Frontal cortex (tissue), 3 donors: ENCODE measurements at regions not wholly inside any gene's neighbourhood (a gene's known extent, or its start where the extent isn't known, plus 50 kb on each side); places are given as distances from the start of the nearest gene placed in this dataset.

Experiments
- DNase-seq, 2 donors: peaks; one replicate each; pipeline ENCODE4 v3.0.0; 2012; ENCODE audit warnings: low spot score in 2 of 2
- FAIRE-seq: peaks from 2 replicates; lab custom pipeline; 2012; peaks lifted over from hg19 to GRCh38; lab: Jason Lieb, UNC
- donor health status: control.
- donor health status: control.
- donor health status: control.

GRCh38 chr4:74608151-74608949, 163.4 kb downstream of the AREG start:
- DNase-seq, result no peak
- no peak for FAIRE-seq

- FAIRE-seq, result no peak
- no peak for DNase-seq
Measured at GRCh38 chr4:74610491-74610890, 165.6 kb downstream of the AREG start.

DNA sequence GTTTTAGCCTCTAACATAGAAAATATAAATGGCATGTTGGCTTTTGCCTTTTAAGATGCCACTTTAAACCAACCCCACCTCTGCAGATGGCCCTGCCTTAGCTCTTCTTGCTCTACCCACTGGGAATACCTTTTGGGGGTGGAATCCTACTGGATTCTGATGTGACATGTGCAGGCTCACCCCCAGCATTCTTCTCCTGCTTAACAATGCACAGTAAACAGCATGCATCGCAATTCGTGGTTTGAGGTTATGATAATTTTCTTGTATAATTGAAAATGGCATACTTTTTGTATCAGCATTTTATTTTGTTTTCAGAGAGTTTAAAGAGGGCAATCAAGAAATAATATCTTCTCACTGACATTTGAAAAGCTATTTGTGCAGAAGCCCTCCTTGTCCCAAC, 167.9 kb downstream of the AREG start:
- FAIRE-seq (no peak), DNase-seq (no peak)

- no peak for DNase-seq
- no peak for FAIRE-seq
Measured at GRCh38 chr4:74613266-74613665, 168.3 kb downstream of the AREG start.

GRCh38 chr4:74615411-74615810, 170.5 kb downstream of the AREG start:
- no peak for DNase-seq
- no peak for FAIRE-seq

GRCh38 chr4:74618166-74618565, 173.2 kb downstream of the AREG start:
- no peak for DNase-seq
- FAIRE-seq, result no peak

DNA sequence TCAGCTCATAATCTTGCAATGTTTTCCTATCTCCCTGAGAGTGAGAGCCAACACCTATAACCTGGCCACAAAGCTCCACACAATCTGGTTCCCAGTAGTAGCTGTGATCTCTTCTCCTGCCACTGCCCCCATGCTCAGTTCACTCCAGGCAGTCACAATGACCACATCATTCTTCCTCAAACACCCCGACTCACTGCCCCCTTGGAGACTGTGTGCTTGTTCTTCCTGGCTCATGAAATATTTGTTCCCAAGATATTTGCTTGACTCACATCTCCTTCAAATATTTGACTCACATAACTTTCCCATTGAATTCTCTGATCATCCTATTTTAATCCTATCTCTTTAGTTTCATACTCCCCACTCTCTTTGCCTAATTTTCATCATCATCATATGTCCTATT, 173.7 kb downstream of the AREG start:
- FAIRE-seq (no peak), DNase-seq (no peak)

- FAIRE-seq (no peak), DNase-seq (no peak)
Measured at GRCh38 chr4:74619931-74620702, 174.2 kb downstream of the BTC start.

DNA sequence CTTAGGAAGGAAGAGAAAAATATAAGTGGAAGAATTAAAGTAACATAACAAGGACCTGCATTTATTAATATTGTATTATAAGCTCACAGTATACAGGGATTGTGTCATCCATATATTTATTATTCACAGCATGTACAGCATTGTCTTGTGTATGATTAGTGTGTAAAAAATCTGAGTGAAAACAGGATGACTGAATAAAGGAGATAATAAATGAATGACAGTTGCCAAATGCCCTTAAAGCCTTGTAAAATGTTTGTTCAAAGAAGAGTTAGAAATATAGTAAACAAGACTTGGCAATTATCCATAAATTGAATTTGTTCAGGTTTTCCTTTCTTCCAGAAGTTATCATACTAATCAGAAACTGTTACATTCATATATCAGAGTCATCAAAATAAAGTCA, 172.7 kb downstream of the BTC start:
- FAIRE-seq (no peak), DNase-seq (no peak)

DNA sequence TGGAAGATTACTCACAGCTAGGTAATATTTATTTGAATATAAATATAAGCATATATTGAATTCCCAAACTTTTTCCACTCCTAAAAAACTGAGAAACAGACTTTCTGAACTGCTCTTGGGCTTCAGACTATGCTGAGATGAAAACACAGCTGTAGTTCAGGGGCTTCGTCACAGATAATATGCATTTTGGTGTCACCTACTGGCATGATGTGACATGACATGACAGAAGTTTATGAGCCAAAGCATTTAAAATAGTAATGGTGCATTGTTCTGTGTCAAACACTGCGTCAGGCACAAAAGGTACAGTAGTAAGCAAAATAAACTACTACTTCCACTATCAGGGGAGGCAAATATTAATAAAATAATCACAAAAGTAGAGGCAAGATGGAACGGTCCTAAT, 171.3 kb downstream of the BTC start:
- FAIRE-seq (no peak), DNase-seq (no peak)

DNA sequence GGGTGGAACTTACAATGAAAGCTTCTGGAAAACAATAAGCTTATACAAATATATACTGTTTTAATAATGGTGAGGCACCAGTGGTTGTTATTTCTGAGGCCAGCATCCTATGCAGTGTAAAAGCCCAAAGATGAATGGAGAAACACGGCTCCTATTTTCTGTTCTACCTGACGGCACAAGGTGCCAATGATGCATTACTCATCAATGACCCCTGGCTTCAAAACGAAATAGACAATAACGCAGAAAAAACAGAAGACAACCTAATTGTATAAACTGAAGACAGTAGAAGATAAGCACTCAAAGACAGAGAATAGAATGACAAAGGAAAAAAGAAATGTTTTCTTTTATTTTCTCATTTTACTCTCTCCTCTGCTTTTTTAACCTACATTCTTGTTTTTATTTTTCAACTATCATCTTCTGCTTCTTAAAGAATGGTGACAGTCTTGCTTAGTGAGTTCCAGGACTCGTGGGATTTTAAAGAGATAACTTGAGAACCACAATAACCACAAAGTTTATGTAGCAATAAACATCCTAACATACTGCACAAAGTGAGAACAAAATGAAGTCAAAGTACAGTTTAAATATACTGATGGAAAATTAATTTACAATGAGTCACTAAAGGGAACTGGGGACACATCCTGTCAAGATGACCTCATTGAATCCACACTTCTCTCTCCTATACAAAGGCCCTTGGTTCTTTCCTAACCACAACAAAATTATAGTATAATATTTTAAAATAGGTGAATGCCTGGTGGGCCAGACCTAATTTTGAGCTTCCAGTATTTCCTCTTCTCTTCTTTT, 169.8 kb downstream of the BTC start:
- DNase-seq, result no peak
- FAIRE-seq, result no peak

DNA sequence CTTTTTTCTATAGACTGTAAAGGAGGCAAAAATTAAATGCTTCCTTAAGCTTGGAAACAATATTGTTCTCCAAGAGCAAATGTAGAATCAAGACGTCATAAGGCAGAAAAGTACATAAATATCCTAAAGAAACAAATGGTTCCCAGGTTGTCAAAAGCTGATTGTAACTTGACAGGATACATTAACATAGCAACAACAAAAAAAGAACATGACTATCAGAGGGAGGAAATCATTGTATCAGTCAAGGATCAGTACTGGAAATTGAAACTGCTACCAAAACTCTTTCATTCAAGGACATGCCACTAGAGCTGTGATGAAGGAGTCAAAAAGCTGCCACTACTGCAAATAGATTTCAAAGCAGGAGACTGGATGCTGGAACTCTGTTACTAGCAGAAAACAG, 168.3 kb downstream of the BTC start:
- DNase-seq (no peak), FAIRE-seq (no peak)

DNA sequence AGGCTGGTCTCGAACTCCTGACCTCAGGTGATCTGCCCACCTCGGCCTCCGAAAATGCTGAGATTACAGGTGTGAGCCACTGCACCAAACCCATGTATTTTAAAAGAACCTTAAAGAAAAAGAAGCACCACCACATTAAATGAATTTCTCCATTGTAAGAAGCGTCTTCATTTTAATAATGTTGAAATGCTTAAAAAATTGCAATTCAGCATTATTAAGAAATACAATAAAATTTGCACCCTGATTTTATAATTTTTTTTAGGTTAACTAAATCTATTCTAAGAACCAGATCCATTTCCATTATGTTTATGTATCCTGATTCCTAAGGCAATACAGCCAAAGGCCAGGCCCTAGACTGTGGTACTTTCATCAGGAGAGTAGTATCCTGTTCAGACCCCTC, 167.2 kb downstream of the BTC start:
- no peak for FAIRE-seq

DNA sequence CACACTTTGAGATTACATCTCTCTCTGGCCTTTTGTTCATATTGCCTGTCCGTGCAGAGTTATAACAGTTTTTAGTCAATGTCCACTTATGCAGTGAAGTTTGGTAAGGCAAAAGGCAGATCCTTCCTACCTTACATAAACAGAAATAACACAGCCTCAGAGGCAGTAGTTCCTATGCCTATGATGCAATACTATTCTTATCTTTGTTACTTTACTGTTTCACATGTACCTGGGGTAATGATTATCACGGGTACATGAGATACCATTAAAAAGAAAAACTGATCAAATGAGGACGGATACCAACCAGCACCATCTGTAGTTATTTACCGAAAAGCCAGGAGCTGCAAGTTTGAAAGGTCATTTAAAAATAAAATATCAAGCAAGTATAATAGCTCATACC, 166.8 kb downstream of the BTC start:
- no peak for DNase-seq
- FAIRE-seq, result no peak

More for the DNA sequence above, 167.2 kb downstream of the BTC start:
- DNase-seq, result no peak

GRCh38 chr4:74628852-74629620, 165.3 kb downstream of the BTC start:
- no peak for DNase-seq
- no peak for FAIRE-seq

DNA sequence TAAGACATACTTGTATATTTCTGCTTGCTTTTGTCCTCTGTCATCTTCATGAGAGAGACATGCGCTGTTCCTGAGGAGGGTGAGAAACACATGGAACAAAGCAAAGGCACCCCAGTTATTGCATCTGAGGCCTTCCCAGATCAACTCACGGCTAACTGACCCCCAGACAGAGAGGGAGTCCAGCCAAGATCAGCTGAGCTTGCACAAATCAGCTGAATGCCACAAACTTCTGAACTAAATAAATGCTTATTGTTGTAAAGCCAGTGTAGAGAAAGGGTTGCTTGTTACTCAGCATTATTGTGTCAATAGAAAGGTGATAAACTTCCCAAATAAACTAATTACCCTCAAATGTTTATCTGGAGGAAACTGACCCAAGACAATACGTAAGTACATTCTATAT, 163.8 kb downstream of the BTC start:
- DNase-seq (no peak), FAIRE-seq (no peak)

GRCh38 chr4:74631338-74631737, 163.0 kb downstream of the BTC start:
- no peak for DNase-seq
- FAIRE-seq, result no peak

DNA sequence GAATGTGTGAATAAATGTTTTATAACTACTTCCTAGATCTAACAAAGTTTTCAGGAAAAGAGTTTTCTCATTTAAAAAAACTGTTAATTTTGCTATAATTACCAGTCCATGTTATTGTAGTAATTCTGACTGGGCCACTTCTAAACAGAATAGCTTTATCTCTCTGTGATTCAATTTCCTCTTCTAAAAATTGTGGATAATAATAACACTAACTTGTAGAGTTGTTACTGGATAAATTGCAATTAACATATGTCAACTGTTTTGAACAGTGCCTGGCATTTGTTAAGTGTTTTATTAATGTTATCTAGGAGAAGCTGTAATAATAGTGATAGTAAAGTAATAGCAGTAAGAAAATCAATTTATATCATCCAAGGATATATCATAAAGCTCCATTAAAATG, 162.3 kb downstream of the BTC start:
- FAIRE-seq (no peak), DNase-seq (no peak)

DNA sequence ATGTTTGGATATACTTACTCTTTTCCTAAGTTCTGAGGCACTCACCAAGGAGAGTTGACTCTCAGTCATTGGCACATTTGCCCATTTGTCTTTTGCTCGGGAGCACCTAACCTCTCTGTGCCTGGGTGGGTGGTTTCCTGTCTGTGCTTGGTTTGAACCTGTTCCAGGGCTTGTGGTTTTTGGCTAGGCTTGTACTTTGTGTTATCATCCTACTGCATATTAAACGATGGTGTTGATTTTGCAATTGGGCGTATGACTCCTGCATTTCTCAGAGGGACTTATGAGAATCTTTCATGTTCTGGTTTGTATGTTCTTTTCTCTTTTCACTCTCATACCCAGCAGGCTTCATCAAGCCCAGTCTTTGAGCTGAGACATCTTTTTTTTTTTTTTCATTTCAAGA, 161.7 kb downstream of the BTC start:
- FAIRE-seq (no peak), DNase-seq (no peak)

GRCh38 chr4:74635074-74635473, 159.2 kb downstream of the BTC start:
- no peak for FAIRE-seq
- no peak for DNase-seq
